RWPE2 (cell line): ENCODE measurements at regions not wholly inside any gene's neighbourhood (a gene's known extent, or its start where the extent isn't known, plus 50 kb on each side); places are given as distances from the start of the nearest gene placed in this dataset.
"Not testable (repeated sequence)": the region's sequence is repeated elsewhere in the genome, so short reads cannot be mapped to it uniquely, and the experiment has no call there.

Experiments
- ATAC-seq: fragments of 200-7000 bp; cut with Tn5 transposase; 3 replicates; pipeline ENCODE4 v1.9.1; 2021; ENCODE audit warnings: low read depth
- DNase-seq: peaks from one replicate; pipeline ENCODE4 v3.0.0-alpha.2; 2020; ENCODE audit warnings: low spot score
- H3K27ac ChIP-seq: fragments of 450-650 bp; 2 replicates; pipeline ENCODE4 v1.5.1; 2017; ENCODE audit warnings: mild to moderate bottlenecking; ENCODE audit not compliant: poor library complexity, severe bottlenecking
- H3K27me3 ChIP-seq: fragments of 250-450 bp; sonication (Bioruptor Pico); 2 replicates; pipeline ENCODE4 v1.5.1; 2021; ENCODE audit warnings: mild to moderate bottlenecking, moderate library complexity; ENCODE audit not compliant: insufficient read depth, poor library complexity, severe bottlenecking
- H3K36me3 ChIP-seq: fragments of 250-450 bp; sonication (Bioruptor Pico); 2 replicates; pipeline ENCODE4 v1.5.1; 2020; ENCODE audit warnings: low read depth, mild to moderate bottlenecking, moderate library complexity
- H3K4me1 ChIP-seq: fragments of 250-450 bp; sonication (Bioruptor Pico); 2 replicates; pipeline ENCODE4 v1.5.1; 2021; ENCODE audit warnings: mild to moderate bottlenecking, moderate library complexity; ENCODE audit not compliant: insufficient read depth, poor library complexity, severe bottlenecking
- H3K4me3 ChIP-seq: fragments of 250-450 bp; sonication (Bioruptor Pico); 2 replicates; pipeline ENCODE4 v1.5.1; 2021; ENCODE audit warnings: mild to moderate bottlenecking, moderate library complexity; ENCODE audit not compliant: severe bottlenecking
- H3K9me3 ChIP-seq: fragments of 250-450 bp; sonication (Bioruptor Pico); 2 replicates; pipeline ENCODE4 v1.5.1; 2021; ENCODE audit warnings: mild to moderate bottlenecking, moderate library complexity; ENCODE audit not compliant: severe bottlenecking
- TF ChIP-seq, protein P1 (sequence below): fragments of 450-650 bp; IDR thresholded peaks from one replicate; pipeline ENCODE4 v1.5.1; 2017; ENCODE audit warnings: mild to moderate bottlenecking, moderate library complexity; ENCODE audit not compliant: poor library complexity, severe bottlenecking

DNA sequence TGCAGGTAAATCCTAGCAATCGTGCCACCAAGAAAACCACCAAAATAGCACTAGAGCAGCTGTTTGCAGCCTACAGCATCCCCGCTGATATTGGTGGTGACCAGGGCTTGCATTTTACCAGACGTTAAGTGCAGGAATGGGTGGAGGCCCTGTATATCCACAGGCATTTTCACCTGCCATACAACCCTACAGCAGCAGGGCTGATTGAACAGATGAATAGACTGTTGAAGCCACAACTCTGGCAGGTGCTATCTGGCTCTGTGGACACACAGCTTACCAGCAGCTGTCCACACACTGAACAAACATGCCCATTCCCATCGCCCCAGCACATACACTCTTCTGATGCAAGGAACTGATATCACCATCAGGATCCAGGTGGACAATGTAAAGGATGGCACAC is 154.5 kb upstream of the APC start:
- DNase-seq (no peak), ATAC-seq (no peak)
- H3K4me3 ChIP-seq: no peak overlapping the region
- no peaks in the 10 kb centered on the region for H3K27me3 ChIP-seq
- TF ChIP-seq, protein P1, sequence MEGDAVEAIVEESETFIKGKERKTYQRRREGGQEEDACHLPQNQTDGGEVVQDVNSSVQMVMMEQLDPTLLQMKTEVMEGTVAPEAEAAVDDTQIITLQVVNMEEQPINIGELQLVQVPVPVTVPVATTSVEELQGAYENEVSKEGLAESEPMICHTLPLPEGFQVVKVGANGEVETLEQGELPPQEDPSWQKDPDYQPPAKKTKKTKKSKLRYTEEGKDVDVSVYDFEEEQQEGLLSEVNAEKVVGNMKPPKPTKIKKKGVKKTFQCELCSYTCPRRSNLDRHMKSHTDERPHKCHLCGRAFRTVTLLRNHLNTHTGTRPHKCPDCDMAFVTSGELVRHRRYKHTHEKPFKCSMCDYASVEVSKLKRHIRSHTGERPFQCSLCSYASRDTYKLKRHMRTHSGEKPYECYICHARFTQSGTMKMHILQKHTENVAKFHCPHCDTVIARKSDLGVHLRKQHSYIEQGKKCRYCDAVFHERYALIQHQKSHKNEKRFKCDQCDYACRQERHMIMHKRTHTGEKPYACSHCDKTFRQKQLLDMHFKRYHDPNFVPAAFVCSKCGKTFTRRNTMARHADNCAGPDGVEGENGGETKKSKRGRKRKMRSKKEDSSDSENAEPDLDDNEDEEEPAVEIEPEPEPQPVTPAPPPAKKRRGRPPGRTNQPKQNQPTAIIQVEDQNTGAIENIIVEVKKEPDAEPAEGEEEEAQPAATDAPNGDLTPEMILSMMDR: no peak
- H3K4me1 ChIP-seq: no peaks in the 10 kb centered on the region
- H3K36me3 ChIP-seq: no peaks in the 10 kb centered on the region
- no peaks in the 10 kb centered on the region for H3K9me3 ChIP-seq
- no peak overlapping the region for H3K27ac ChIP-seq

DNA sequence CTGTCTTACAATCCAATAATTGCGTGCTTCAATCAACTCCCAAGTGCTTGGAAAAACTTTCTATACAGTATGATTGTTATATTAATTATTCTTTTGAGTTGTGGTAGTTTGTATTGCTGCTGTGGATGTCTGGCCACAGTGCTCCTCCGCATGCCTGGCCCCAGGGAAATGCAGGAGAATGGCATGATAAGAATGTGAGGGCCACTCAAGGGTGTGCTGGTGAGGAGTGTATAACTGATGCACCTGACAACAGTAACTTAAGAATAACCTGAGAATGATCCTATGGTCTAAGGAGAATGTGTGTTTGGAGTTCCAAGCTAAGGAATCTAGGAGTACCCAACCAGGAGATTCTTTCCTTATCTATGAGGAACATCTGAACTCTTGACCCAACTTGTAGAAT is 152.9 kb upstream of the APC start:
- ATAC-seq: no peak
- no peaks in the 10 kb centered on the region for H3K27me3 ChIP-seq
- no peak overlapping the region for H3K27ac ChIP-seq
- no peaks in the 10 kb centered on the region for H3K9me3 ChIP-seq
- no peak overlapping the region for H3K4me3 ChIP-seq
- H3K36me3 ChIP-seq: no peaks in the 10 kb centered on the region
- TF ChIP-seq, protein P1: no peak
- no peak for DNase-seq
- no peaks in the 10 kb centered on the region for H3K4me1 ChIP-seq

DNA sequence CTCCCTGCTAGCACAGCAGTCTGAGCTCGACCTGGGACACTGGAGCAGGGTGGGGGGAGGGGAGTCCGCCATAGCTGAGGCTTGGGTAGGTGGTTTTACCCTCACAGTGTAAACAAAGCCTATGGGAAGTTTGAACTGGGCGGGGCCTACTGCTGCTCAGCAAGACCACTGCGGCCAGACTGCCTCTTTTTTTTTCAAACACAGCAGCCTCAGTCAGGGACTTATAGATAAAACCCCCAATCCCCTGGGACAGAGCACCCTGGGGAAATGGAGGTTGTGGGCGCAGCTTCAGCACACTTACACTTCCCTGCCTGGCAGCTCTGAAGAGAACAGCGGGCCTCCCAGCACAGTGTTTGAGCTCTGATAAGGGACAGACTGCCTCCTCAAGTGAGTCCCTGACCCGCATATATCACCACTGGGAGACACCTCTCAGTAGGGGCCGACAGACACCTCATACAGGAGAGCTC is 151.1 kb upstream of the APC start:
- DNase-seq (no peak), ATAC-seq (no peak)
- TF ChIP-seq, protein P1: no peak
- Histone ChIP-seq H3K4me3 (no peak overlapping the region), H3K27me3 (no peaks in the 10 kb centered on the region), H3K27ac (no peak overlapping the region), H3K4me1 (no peaks in the 10 kb centered on the region), H3K9me3 (no peaks in the 10 kb centered on the region), H3K36me3 (no peaks in the 10 kb centered on the region)

DNA sequence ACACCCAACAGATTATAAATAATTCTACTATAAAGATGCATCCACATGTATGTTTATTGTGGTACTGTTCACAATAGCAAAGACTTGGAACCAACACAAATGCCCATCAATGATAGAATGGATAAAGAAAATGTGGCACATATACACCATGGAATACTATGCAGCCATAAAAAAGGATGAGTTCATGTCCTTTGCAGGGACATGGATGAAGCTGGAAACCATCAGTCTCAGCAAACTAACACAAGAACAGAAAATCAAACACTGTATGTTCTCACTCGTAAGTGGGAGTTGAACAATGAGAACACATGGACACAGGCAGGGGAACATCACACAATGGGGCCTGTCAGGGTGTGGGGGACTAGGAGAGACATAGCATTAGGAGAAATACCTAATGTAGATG is 146.8 kb upstream of the APC start:
- H3K27ac ChIP-seq, ATAC-seq, H3K9me3 ChIP-seq, H3K36me3 ChIP-seq, H3K4me1 ChIP-seq, H3K4me3 ChIP-seq, DNase-seq, H3K27me3 ChIP-seq: not testable (repeated sequence)

DNA sequence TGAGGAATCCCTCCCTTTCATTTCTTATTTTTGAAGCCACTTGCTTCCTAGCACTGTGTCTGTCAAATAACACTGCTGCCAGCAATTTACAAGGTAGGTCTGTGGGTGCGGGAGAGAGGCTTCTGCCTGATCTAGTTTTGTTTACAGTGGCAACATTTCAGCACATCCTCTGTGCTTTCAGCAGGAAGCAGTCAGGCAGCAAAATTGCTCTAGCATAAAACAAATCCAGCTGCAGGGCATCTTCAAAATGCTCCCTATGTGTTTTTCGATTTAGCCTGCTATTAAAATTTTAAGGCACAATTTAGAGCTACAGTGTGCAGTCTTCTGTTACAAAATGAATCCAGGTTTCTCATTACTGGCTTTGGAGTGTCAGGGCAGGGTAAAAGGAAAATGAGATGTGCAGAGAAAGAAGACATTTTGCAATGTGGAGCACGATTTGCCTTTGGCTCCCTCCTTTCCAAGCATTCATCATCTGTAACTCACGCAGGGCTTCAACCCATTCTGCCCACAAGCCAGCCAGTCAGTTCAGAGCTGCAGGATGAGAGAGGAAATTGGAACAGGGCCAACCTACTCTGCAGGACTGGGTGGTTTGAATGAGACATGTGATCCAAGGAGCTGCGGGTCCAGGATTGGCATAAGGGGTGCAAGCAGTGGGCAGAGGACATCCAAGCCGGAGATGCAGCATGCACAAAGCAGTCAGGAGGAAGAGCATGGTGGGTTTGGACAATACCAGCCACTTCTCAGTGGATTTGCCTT is 143.4 kb upstream of the APC start:
- ATAC-seq: no peak
- no peak for DNase-seq

More for the DNA sequence above, 143.4 kb upstream of the APC start:
- Histone ChIP-seq H3K27ac (no peak overlapping the region), H3K4me1 (no peaks in the 10 kb centered on the region), H3K27me3 (no peaks in the 10 kb centered on the region), H3K9me3 (no peaks in the 10 kb centered on the region), H3K36me3 (no peaks in the 10 kb centered on the region), H3K4me3 (no peak overlapping the region)
- TF ChIP-seq, protein P1: no peak
